Pancreas (tissue), 10 donors: ENCODE measurements at regions not wholly inside any gene's neighbourhood (a gene's known extent, or its start where the extent isn't known, plus 50 kb on each side); places are given as distances from the start of the nearest gene placed in this dataset.

Experiments
- ATAC-seq, 4 donors: fragments of 200-7000 bp; cut with Tn5 transposase; one replicate each; pipeline versions ENCODE4 v1.8.0 to v1.9.1; 2020; ENCODE audit warnings: mild to moderate bottlenecking in 4 of 4, moderate library complexity in 4 of 4
- DNase-seq, 6 donors: peaks; one replicate each; pipeline ENCODE4 v3.0.0-alpha.2; 2020
- FAIRE-seq: peaks from 2 replicates; lab custom pipeline; 2012; peaks lifted over from hg19 to GRCh38; lab: Jason Lieb, UNC
- H3K27ac ChIP-seq, 4 donors: fragments of 200-600 bp; sonication (generic); 1 replicate in 3 of 4; 2 replicates in 1 of 4; pipeline versions ENCODE4 v1.5.0 to v1.8.0; 2020
- H3K27me3 ChIP-seq, 4 donors: fragments of 200-600 bp; one replicate each; pipeline ENCODE4 v1.8.0; 2021
- H3K36me3 ChIP-seq, 3 donors: fragments of 200-600 bp; sonication (generic) in 1 of 3; one replicate each; pipeline versions ENCODE4 v1.5.0 to v1.8.0; 2020 to 2021
- H3K4me1 ChIP-seq, 3 donors: fragments of 200-600 bp; one replicate each; pipeline ENCODE4 v1.8.0; 2021
- H3K4me3 ChIP-seq, 4 donors: fragments of 200-600 bp; sonication (generic) in 2 of 4; one replicate each; pipeline versions ENCODE4 v1.5.0 to v1.8.0; 2020 to 2021
- H3K9me3 ChIP-seq, 4 donors: fragments of 200-600 bp; one replicate each; pipeline ENCODE4 v1.8.0; 2021
- CTCF ChIP-seq, 4 donors: fragments of 200-600 bp; sonication (generic) in 3 of 4; IDR thresholded peaks; one replicate each; pipeline versions ENCODE4 v1.5.0 to v1.8.0; 2021; ENCODE audit warnings: antibody characterized with exemption in 4 of 4
- WGBS, 2 donors: extraction: QIAGEN DNeasy Blood & Tissue Kit; methylation state at CpG; one replicate each; pipeline ENCODE4 v1.1.7; 2013; 5-methylcytosine and 5-hydroxymethylcytosine counted together
- intact Hi-C, 3 donors: fragments of 100-400 bp; cut with DNase I; formaldehyde crosslinking; loops; one replicate each; pipeline versions ENCODE4 v1.11.1 to v1.14.2; 2022
- donor health status: healthy with polysubstance abuse.
- donor health status: DM: no; HTN: no; CAD: no; lungs with moderate emphysema.
- donor health status: DM: no; HTN: no; CAD: no.
- donor health status: control.
- donor health status: control.
- donor health status: Bipolar disorder and iron deficiency.
- donor health status: DM: yes; HTN: yes; CAD: no.
- donor health status: DM: no; HTN: no; CAD: no.
- donor health status: DM: no; HTN: no; CAD: no.
- donor health status: DM: yes; HTN: yes; CAD: no.

- no peak for ATAC-seq
- TF ChIP-seq CTCF (IDR thresholded peaks at IDR 0.05) = no peak
These were observed 142.7 kb upstream of the LINGO1 start for GRCh38 chr15:77775373-77775772.

GRCh38 chr15:77774350-77774749, 141.6 kb upstream of the LINGO1 start:
- intact Hi-C loops = no loop called here
- Histone ChIP-seq H3K9me3 (no peaks in the 10 kb centered on the region), H3K27ac (no peak overlapping the region), H3K36me3 (no peaks in the 10 kb centered on the region), H3K4me1 (no peaks in the 10 kb centered on the region), H3K27me3 (no peaks in the 10 kb centered on the region), H3K4me3 (no peak overlapping the region)
- DNase-seq (no peak), ATAC-seq (no peak), FAIRE-seq (no peak)
- TF ChIP-seq CTCF (IDR thresholded peaks at IDR 0.05) = no peak
- WGBS, 2 donors = 70 to 84% methylated on average over 8 of the region's 8 CpGs

More at GRCh38 chr15:77775373-77775772, 142.7 kb upstream of the LINGO1 start:
- FAIRE-seq (no peak), DNase-seq (no peak)
- no peak overlapping the region for H3K27ac ChIP-seq
- no peak overlapping the region for H3K4me3 ChIP-seq
- WGBS, 2 donors = 71 to 84% methylated on average over 7 of the region's 7 CpGs
- H3K4me1 ChIP-seq = no peaks in the 10 kb centered on the region
- H3K9me3 ChIP-seq = no peaks in the 10 kb centered on the region
- no peaks in the 10 kb centered on the region for H3K27me3 ChIP-seq
- intact Hi-C loops = no loop called here
- no peaks in the 10 kb centered on the region for H3K36me3 ChIP-seq

- no peak for FAIRE-seq
- Histone ChIP-seq H3K27ac (no peak overlapping the region), H3K4me1 (no peaks in the 10 kb centered on the region), H3K27me3 (no peaks in the 10 kb centered on the region), H3K9me3 (no peaks in the 10 kb centered on the region), H3K36me3 (no peaks in the 10 kb centered on the region), H3K4me3 (no peak overlapping the region)
- intact Hi-C loops = no loop called here
- WGBS, 2 donors = 73 to 77% methylated on average over 5 of the region's 5 CpGs
- ATAC-seq = no peak
- TF ChIP-seq CTCF (IDR thresholded peaks at IDR 0.05) = no peak
- DNase-seq = no peak
These were observed 141.2 kb upstream of the LINGO1 start for GRCh38 chr15:77773903-77774302.

GRCh38 chr15:77772641-77773402, 140.1 kb upstream of the LINGO1 start:
- H3K27me3 ChIP-seq = no peaks in the 10 kb centered on the region
- H3K27ac ChIP-seq = no peak overlapping the region
- 68 to 71% methylated on average over 11 of the region's 11 CpGs for WGBS, 2 donors
- H3K9me3 ChIP-seq = no peaks in the 10 kb centered on the region
- no peak overlapping the region for H3K4me3 ChIP-seq
- intact Hi-C loops = no loop called here
- DNase-seq = no peak
- TF ChIP-seq CTCF (IDR thresholded peaks at IDR 0.05) = no peak
- H3K36me3 ChIP-seq = no peaks in the 10 kb centered on the region
- no peak for ATAC-seq
- no peaks in the 10 kb centered on the region for H3K4me1 ChIP-seq
- FAIRE-seq = no peak

GRCh38 chr15:77771616-77772015, 138.9 kb upstream of the LINGO1 start:
- no peak overlapping the region for H3K27ac ChIP-seq
- no peak for TF ChIP-seq CTCF (IDR thresholded peaks at IDR 0.05)
- no peaks in the 10 kb centered on the region for H3K36me3 ChIP-seq
- no peaks in the 10 kb centered on the region for H3K9me3 ChIP-seq
- no peaks in the 10 kb centered on the region for H3K4me1 ChIP-seq
- no peak for DNase-seq
- no peak overlapping the region for H3K4me3 ChIP-seq
- no peak for ATAC-seq
- no peak for FAIRE-seq
- 71 to 78% methylated on average over 7 of the region's 7 CpGs for WGBS, 2 donors
- intact Hi-C loops = no loop called here
- no peaks in the 10 kb centered on the region for H3K27me3 ChIP-seq
